ENCODE measurements at regions not wholly inside any gene's neighbourhood (a gene's known extent, or its start where the extent isn't known, plus 50 kb on each side); places are given as distances from the start of the nearest gene placed in this dataset.

DNA sequence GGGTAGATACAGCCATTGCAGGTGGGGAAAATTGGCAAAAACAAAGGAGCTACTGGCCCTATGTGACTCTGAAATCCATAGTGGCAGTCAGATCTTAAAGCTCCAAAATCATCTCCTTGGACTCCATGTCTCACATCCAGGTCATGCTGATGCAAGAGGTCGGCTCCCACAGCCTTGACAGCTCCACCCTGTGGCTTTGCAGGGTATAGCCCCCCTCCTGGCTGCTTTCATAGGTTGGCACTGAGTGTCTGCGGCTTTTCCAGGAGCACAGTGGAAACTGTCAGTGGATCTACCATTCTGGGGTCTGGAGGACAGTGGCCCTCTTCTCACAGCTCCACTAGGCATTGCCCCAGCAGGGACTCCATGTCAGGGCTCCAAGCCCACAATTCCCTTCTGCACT, 1190.1 kb downstream of the CDH12 start:
- ATAC-seq (ENCODE audit: low read depth) (no peak), DNase-seq (no peak)
- Mint-ChIP-seq H3K36me3 (ENCODE audit: low read depth) (no peaks in the 10 kb centered on the region), H3K27ac (no peak overlapping the region), H3K9me3 (peaks cover 6% of the 10 kb centered on the region), H3K27me3 (no peaks in the 10 kb centered on the region), H3K4me1 (no peaks in the 10 kb centered on the region), H3K4me3 (no peak overlapping the region)
- ChIA-PET CTCF (no interaction called here), POLR2A (no interaction called here)
- intact Hi-C loops (cut with micrococcal nuclease), result no loop called here
- TF ChIP-seq, protein P1, sequence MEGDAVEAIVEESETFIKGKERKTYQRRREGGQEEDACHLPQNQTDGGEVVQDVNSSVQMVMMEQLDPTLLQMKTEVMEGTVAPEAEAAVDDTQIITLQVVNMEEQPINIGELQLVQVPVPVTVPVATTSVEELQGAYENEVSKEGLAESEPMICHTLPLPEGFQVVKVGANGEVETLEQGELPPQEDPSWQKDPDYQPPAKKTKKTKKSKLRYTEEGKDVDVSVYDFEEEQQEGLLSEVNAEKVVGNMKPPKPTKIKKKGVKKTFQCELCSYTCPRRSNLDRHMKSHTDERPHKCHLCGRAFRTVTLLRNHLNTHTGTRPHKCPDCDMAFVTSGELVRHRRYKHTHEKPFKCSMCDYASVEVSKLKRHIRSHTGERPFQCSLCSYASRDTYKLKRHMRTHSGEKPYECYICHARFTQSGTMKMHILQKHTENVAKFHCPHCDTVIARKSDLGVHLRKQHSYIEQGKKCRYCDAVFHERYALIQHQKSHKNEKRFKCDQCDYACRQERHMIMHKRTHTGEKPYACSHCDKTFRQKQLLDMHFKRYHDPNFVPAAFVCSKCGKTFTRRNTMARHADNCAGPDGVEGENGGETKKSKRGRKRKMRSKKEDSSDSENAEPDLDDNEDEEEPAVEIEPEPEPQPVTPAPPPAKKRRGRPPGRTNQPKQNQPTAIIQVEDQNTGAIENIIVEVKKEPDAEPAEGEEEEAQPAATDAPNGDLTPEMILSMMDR (IDR thresholded peaks at IDR 0.05), result no peak

GRCh38 chr5:21661184-21661583, 1192.0 kb downstream of the CDH12 start:
- Mint-ChIP-seq H3K36me3 (ENCODE audit: low read depth) (no peaks in the 10 kb centered on the region), H3K27ac (no peak overlapping the region), H3K4me1 (no peaks in the 10 kb centered on the region), H3K9me3 (peaks cover 6% of the 10 kb centered on the region), H3K27me3 (no peaks in the 10 kb centered on the region), H3K4me3 (no peak overlapping the region)
- intact Hi-C loops (cut with micrococcal nuclease), result no loop called here
- TF ChIP-seq, protein P1 (IDR thresholded peaks at IDR 0.05), result no peak
- CTCF ChIA-PET, result no interaction called here
- DNase-seq (no peak), ATAC-seq (ENCODE audit: low read depth) (no peak)
- POLR2A ChIA-PET, result no interaction called here

DNA sequence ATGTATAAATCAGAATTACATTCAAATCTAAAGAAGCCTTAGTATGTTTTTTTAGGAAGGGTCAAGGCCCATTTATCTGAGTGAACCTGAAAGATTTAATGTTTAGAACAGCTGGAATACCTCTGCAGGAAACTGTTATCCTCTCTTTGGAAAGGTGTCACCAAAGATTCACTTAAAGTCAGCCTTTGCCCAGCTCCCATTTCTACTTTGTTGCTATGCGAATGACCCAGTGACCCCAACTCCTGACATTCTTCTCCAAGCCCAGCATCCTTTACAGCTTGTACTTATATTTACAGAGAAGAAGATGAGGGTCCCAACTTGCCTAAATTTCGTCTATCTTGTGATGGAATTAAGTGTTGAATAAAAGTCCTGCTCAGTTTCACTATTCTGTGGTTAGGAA, 1198.6 kb downstream of the CDH12 start:
- ChIA-PET POLR2A (no interaction called here), CTCF (no interaction called here)
- Mint-ChIP-seq H3K36me3 (ENCODE audit: low read depth) (no peaks in the 10 kb centered on the region), H3K27me3 (no peaks in the 10 kb centered on the region), H3K9me3 (no peaks in the 10 kb centered on the region), H3K4me1 (no peaks in the 10 kb centered on the region), H3K27ac (no peak overlapping the region), H3K4me3 (no peak overlapping the region)
- ATAC-seq (ENCODE audit: low read depth), result no peak
- TF ChIP-seq, protein P1 (IDR thresholded peaks at IDR 0.05), result no peak
- DNase-seq, result no peak
- intact Hi-C loops (cut with micrococcal nuclease), result no loop called here

DNA sequence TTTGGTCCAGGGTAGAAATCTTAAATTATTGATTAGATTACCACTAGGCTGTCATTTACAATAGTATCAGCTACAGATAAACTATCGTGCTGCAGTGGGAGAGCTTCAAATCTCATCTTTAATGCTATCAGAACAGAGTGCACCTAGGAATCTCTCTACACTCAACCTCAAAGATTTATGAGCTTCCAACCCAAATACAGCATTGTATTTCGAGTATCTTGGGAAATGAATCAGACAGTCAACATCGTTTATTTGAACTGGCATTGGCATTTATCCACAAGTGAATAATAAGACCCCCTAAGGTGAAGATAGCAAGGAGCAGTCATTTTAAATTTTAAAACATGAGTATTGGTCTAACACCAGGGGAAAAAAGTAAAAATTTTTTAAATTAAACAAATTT, 1203.2 kb downstream of the CDH12 start:
- intact Hi-C loops (cut with micrococcal nuclease), result no loop called here
- TF ChIP-seq, protein P1 (IDR thresholded peaks at IDR 0.05), result no peak
- H3K27ac Mint-ChIP-seq, result no peak overlapping the region
- ChIA-PET CTCF (no interaction called here), POLR2A (no interaction called here)
- no peaks in the 10 kb centered on the region for H3K36me3 Mint-ChIP-seq (ENCODE audit: low read depth)
- H3K9me3 Mint-ChIP-seq, result no peaks in the 10 kb centered on the region
- no peaks in the 10 kb centered on the region for H3K27me3 Mint-ChIP-seq
- no peaks in the 10 kb centered on the region for H3K4me1 Mint-ChIP-seq
- ATAC-seq (ENCODE audit: low read depth) (no peak), DNase-seq (no peak)
- no peak overlapping the region for H3K4me3 Mint-ChIP-seq

DNA sequence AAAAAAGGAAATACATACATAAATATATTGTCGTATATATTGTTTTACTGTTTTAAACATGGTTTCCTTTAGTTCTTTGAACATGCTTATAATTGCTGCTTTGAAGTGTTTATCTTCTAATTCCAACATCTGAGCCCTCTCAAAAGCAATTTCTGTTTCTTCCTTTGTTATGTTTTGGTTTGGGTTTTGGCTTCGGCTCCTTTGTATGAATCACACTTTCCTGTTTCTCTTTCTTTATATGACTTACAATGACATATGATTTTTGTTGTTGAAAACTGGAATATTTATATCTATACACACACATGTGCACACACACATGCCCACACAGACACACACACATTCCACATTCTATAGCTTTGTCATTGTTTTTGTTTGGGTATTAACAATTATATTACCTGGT, 1206.7 kb downstream of the CDH12 start:
- TF ChIP-seq, protein P1 (IDR thresholded peaks at IDR 0.05), result no peak
- Mint-ChIP-seq H3K4me1 (no peaks in the 10 kb centered on the region), H3K36me3 (ENCODE audit: low read depth) (no peaks in the 10 kb centered on the region), H3K9me3 (no peaks in the 10 kb centered on the region), H3K4me3 (no peak overlapping the region), H3K27me3 (no peaks in the 10 kb centered on the region), H3K27ac (no peak overlapping the region)
- DNase-seq, result no peak
- intact Hi-C loops (cut with micrococcal nuclease), result no loop called here
- ChIA-PET CTCF (no interaction called here), POLR2A (no interaction called here)
- ATAC-seq (ENCODE audit: low read depth), result no peak

Data from activated B cell treated with CpG ODN at 0.5 μM for 24 hours (primary cell).